HS-27A (cell line): ENCODE measurements at regions not wholly inside any gene's neighbourhood (a gene's known extent, or its start where the extent isn't known, plus 50 kb on each side); places are given as distances from the start of the nearest gene placed in this dataset.
A peak's percentile ranks its signal among the peaks of the same experiment; 100 is the strongest.

Experiments used
- DNase-seq: peaks from one replicate; pipeline ENCODE4 v3.0.0-alpha.2; 2012; ENCODE audit warnings: low read depth, missing footprints

DNA sequence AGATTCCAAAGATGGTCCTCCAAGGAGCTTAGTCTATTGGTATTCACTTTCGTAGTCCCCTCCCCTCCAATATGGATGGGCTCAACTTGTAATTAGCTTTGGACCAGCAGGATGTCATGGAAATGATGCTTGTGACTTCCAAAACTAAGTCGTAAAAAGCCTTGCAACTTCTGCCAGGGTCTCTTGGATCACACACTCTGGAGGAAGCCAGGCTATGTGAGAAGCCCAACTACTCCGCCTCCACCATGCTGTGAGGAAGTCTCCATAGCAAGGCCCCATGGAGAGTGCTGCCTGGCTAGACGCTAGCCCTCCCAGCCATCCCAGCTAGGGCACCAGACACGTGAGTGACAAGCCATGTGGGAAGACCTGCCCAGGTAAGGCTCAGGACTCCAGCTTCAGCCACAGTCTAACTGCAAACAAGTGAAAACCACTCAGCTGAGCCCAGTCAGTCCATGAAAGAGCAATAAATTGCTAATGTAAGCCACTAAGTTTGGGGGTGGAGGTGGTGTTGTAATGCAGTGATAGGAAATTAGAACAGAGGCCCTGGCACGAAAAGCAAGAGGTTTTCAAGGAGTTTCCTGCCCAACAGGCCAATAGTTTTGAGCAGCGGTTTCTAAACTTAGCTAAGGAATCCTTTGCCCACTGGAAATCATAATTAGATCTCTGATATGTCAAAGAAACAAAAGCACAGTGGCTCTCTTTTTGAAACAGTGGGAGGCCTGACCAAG lies 77.5 kb upstream of the GLI2 start:
- DNase-seq, result no peak

DNA sequence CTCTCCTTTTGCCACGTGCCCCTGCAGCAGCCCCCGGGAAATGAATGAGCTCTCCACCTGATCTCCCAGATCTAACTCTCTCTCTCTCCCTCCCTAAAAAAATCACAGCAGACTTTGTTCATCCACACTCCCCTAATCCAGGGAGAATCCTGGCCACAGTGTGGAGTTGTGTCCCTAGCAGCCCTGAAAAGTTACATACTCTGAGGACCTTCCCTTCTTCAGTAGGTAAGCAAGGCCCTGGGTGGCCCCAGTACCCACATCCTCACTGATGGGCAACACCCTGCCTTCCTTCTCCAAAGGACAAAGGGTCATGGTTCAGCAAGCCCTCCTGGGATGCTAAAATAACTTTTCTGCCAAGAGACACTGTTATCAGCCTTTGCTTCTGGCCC lies 76.9 kb upstream of the GLI2 start:
- no peak for DNase-seq

DNA sequence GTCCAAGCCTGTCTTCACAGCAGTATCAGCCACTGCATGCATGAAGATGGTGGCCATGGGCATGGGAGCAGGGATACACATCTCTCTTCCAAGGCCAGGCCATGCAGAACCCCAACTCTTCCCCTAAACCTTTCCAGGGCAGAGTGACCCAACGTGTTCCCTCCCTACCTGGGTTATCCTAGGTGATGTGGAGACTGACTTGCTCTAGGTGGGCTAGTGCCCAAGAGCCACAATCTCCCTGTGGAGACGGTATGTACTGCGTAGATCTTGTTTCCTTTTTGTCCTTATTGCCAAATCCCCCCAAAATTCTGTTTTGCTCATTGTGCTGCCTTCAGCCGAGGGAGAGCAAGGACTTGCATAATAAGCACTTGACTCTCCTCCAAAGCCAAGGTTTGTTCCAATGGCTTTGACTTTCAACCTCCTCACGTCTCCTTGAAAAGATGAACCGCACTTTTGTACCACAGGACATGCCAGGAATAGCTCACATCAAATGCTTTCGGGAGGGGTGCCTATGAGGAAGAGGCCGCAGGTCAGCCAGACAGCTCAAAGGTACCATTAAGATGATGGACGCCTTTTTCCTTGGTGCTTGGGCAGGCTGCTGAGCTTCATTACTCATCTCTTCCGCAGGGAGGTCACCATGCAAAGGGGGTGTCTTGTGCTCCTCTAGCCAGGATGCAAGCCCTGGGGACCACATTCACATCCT lies 76.2 kb upstream of the GLI2 start:
- DNase-seq, result no peak

- DNase-seq, result no peak
Measured at GRCh38 chr2:120660056-120660694, 75.5 kb upstream of the GLI2 start.

DNA sequence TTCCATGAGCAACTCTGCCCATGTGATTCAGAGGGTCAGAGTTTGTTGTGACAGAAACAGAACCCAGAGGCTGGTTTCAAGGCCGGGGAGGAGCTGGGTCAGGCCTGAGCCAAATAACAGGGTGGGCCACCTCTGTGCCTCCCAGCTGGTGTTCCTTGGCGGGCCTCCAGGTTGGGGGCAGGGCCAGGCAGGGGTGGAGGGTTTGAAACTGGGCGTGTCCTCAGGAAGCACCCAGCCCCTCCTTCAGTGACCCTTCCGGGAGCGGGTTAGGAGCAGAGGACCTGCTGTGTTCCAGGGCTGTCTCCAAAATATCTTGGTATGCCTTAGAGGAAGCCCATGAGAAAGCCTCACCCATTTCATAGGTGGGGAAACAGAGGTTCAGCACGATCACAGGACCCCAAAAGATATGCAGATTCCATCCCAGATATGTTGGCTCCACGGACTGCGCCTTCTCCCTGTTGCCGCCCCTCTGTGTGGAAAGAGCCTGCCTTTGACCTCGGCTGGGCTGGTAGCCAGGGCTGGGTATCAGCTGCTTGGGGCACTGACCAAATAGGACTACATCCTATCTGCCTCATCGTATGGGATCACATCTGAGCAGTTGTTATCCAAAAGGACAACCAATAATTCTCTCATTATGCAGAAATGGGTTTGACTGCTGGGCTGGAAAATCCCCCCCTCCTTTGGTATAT lies 74.8 kb upstream of the GLI2 start:
- no peak for DNase-seq

DNA sequence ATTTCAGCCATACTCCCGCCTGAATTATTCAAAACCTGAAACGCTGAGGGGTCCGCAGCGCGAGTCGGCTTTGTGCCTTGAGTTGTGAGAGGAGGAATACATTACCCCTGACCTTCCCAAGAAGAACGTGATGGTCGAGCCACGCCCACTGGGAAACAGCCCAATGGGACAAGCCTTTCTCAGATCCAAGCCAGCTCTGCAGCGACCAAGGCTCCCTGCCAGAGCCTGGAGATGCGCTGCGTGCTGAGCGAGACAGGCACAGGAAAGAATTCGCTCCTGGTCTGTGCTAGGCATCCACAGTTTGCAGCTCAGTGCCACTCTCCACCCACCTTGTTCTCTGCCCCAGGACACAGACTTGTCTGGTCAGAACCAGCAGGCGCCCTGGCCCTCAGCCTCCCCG lies 74.1 kb upstream of the GLI2 start:
- DNase-seq, result no peak

DNA sequence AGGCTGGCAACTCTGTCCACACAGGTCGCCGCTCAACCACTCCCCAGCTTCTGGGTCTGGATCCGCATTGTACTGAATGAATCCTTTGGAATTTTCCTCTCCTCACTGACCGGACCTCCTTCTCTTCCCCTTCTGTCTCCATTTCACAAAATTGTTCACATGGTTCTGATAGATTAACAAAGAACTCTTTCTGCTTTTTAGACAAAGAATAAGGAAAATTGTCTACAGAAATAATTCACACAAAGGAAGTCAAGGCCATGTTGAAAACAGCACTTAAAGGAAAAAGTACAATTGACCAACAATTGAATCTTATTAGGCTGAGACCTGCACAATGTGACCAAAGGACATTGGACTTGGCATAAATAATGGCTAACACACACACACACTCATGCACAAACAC lies 73.6 kb upstream of the GLI2 start:
- no peak for DNase-seq

DNA sequence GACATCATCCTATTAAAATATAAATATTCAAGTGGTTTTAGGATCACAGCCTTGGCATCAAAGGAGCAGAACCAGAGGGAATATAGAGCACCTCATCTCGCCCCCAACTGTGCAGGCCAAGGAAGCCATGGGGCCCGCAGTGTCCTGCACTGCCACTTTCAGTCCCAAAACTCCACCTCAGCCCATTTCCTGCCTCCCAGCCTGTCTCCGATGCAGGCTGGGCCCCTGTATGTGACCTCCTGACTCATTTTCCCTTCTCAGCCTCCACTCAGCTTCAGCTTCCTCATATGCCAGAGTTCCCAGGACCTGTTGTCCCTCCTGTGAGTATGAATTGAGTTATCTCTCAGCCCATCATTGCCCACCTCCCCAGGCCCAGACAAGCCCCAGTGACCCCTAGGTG lies 72.9 kb upstream of the GLI2 start:
- DNase-seq, result no peak

DNA sequence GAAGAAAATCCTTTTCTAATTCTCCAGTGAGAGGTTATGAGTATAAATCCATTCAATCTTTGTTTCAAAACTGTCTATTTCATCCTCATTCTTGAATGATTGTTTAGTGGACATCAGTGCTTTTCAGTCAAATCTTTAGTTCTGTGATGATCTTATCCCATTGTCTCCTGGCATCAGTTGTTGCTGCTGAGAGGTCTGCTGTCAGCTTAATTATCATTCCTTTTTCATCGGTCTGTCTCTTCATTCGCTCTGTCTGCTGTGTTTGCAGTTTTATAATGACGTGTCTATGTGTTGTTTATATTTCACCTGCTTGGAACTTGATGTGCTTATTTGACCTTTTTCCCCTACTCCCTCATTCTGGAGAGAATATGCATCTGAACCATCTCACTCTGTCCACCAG lies 69.2 kb upstream of the GLI2 start:
- no peak for DNase-seq

DNA sequence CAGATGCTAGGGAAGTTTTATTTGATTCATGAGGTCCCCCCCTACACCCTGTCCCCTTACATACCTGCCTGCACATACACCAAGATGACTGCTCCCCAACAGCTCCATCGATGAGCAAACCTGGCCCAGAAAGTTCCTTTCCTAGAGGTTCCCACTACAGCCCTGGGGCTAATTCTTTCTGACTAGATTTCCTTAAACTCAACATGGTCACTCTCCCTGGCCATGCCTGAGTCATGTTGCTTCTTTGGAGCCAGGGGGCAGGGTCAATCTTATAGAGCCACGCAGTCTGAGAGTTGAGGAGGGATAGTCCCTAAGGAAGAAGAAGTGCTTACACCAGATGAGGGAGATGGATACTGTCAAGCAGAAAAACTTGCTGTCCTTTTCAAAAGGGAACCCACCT lies 67.7 kb upstream of the GLI2 start:
- DNase-seq, result no peak

GRCh38 chr2:120669121-120669952 lies 66.3 kb upstream of the GLI2 start:
- no peak for DNase-seq

- DNase-seq, result no peak
Measured at GRCh38 chr2:120669971-120670370, 65.7 kb upstream of the GLI2 start.

GRCh38 chr2:120670371-120670770 lies 65.3 kb upstream of the GLI2 start:
- no peak for DNase-seq

GRCh38 chr2:120670771-120671480 lies 64.7 kb upstream of the GLI2 start:
- DNase-seq, result no peak

- DNase-seq, result no peak
Measured at GRCh38 chr2:120672526-120673204, 63.0 kb upstream of the GLI2 start.

GRCh38 chr2:120673205-120673550 lies 62.5 kb upstream of the GLI2 start:
- DNase-seq, result no peak

- no peak for DNase-seq
Measured at GRCh38 chr2:120673571-120674061, 62.1 kb upstream of the GLI2 start.

GRCh38 chr2:120674246-120675170 lies 61.2 kb upstream of the GLI2 start:
- DNase-seq, result no peak

- DNase-seq, result peak; percentile 31
Measured at GRCh38 chr2:120675460-120676130, 60.1 kb upstream of the GLI2 start.
